C4-2B (cell line): ENCODE measurements at regions not wholly inside any gene's neighbourhood (a gene's known extent, or its start where the extent isn't known, plus 50 kb on each side); places are given as distances from the start of the nearest gene placed in this dataset.

Experiments used
- H3K27ac ChIP-seq: fragments of 450-650 bp; 2 replicates; pipeline ENCODE4 v1.5.1; 2017
- ZFX ChIP-seq: fragments of 450-650 bp; IDR thresholded peaks from 2 replicates; pipeline ENCODE4 v1.6.1; 2017
- TF ChIP-seq, protein P1 (sequence below): fragments of 450-650 bp; conservative IDR thresholded peaks from 2 replicates; pipeline ENCODE4 v1.5.1; 2017; ENCODE audit warnings: mild to moderate bottlenecking

DNA sequence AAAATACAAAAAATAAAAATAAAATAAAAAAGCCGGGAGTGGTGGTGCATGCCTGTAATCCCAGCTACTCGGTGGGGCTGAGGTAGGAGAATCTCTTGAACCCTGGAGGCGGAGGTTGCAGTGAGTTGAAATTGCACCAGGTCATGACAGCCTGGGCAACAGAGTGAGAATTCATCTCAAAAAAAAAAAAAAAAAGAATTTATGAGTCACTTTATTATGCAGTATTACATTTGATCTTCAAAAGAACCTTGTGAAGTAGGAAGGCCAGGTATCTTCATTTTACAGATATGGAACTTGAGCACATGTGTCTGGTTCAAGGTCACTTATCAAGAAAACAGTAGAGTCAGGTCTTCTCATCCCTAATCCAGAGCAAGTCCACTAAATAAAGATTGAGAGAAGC lies 459.4 kb upstream of the HNRNPA3 start:
- TF ChIP-seq, protein P1, sequence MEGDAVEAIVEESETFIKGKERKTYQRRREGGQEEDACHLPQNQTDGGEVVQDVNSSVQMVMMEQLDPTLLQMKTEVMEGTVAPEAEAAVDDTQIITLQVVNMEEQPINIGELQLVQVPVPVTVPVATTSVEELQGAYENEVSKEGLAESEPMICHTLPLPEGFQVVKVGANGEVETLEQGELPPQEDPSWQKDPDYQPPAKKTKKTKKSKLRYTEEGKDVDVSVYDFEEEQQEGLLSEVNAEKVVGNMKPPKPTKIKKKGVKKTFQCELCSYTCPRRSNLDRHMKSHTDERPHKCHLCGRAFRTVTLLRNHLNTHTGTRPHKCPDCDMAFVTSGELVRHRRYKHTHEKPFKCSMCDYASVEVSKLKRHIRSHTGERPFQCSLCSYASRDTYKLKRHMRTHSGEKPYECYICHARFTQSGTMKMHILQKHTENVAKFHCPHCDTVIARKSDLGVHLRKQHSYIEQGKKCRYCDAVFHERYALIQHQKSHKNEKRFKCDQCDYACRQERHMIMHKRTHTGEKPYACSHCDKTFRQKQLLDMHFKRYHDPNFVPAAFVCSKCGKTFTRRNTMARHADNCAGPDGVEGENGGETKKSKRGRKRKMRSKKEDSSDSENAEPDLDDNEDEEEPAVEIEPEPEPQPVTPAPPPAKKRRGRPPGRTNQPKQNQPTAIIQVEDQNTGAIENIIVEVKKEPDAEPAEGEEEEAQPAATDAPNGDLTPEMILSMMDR = no peak
- no peak for TF ChIP-seq ZFX
- H3K27ac ChIP-seq = no peak overlapping the region

DNA sequence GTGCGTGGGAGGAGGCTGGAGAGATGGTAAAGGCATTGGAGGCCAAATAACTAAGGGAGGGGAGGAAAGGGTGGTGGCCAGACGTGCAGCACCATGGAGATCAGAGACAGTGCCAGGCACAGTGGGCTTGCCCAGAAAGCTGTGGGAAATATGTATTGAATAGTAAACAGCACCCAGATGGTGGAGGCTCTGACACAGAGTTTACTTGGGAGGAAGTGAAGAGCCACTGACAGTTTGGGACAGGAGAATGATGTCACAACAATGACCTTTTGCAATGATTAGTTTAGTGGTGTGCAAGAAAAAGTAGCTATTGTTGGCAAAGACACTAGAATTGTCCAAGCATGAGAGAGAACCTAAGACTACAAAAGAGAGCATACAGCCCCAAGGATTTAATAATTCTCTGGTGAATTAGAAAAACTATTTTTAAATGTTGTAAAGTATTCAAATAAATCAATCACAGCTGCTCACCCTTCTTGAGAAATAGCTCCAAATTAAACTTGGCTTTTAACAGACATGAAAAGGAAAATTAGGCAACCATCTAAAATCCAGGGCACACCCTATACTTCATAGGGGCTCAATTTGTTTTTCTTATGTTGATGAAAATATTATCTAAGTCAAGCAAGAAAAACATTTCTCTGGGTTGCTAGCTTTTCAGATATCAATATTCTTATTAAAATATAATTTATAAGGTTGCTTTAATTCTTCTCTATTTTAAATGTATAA lies 458.7 kb upstream of the HNRNPA3 start:
- no peak overlapping the region for H3K27ac ChIP-seq
- TF ChIP-seq, protein P1 = no peak

DNA sequence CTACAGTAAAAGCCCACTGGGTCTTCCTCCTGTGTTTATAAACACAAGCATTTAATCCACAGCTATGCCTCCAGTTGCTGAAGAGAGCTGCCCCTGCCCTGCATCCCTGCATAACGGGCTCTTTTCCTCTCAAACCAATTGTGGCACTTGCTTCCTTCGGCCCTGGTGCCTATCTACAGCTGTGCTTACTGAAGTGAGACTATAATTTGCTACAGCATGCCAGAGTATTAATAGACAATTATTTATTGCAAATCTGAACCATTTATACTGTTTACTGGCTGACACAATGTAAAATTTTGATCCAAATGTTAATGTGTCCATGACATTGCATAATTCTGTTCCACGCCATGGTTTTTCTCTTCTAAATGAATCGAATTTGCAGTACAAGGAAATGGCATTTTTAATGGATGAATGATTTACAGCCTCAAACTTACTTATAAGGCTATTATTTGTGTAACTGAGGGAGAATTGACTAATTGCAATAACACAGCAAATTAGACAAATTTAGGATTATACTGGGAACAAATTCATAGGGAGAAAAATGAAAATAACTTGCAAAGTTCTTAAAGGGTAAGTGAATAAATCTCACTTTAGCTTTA lies 457.0 kb upstream of the HNRNPA3 start:
- H3K27ac ChIP-seq = no peak overlapping the region
- TF ChIP-seq, protein P1 = no peak
- TF ChIP-seq ZFX = no peak

DNA sequence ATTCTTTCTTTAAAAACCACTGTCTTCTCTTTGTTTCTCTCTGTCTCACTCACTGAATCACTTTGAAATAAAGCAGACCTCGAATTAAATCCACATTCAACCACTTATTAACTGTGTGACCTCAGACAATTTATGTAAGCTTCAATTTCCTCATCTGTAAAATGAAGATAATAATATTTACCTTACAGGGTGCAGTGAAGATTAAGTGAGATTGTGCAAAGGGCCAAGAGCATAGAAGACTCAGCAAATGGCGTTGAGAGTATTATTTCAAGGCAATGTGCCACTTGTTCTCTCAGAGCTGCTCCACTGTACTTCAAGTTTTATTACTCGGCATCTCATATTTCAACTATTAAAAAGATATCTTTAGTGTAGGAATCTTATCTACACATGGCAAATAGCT lies 454.2 kb upstream of the HNRNPA3 start:
- no peak for TF ChIP-seq ZFX
- TF ChIP-seq, protein P1 = no peak
- H3K27ac ChIP-seq = no peak overlapping the region

DNA sequence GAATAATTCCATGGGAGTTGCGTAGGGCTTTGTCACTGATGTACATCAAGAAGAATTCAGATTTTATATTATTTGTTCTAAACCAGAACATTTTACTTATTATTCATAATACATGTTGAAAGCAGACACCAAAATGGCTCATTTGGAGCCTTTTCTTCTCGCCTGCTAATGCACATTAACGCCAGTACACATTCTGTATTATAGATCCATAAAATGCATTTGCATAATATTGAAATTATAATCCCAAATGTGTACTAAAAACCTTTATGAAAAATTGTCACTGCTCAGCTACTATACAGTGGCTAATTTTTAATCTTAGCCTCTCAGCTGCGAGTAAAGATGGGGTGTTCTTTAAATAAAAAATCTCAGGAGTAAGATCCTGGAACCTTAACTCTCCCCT lies 452.2 kb upstream of the HNRNPA3 start:
- TF ChIP-seq ZFX = no peak
- TF ChIP-seq, protein P1 = no peak
- no peak overlapping the region for H3K27ac ChIP-seq

DNA sequence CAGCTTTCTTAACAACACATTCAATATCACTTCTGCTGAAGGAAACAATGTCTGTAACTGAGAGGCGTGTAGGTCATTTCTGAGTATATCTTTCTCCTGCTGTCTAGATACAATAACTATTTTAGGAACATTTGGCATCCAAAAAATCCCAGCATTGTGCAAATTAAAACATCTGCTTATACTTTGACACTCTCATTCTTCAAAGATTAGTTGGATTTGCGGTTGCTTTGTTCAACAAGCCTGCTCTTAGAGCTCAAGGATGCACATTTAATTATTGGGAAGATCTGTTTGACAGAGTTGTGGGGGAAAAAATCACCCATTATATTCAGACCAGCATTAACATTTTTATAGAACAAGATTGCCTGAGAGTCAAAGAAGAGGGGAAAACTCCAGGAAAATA lies 449.5 kb upstream of the HNRNPA3 start:
- no peak for TF ChIP-seq ZFX
- TF ChIP-seq, protein P1 = no peak
- no peak overlapping the region for H3K27ac ChIP-seq

DNA sequence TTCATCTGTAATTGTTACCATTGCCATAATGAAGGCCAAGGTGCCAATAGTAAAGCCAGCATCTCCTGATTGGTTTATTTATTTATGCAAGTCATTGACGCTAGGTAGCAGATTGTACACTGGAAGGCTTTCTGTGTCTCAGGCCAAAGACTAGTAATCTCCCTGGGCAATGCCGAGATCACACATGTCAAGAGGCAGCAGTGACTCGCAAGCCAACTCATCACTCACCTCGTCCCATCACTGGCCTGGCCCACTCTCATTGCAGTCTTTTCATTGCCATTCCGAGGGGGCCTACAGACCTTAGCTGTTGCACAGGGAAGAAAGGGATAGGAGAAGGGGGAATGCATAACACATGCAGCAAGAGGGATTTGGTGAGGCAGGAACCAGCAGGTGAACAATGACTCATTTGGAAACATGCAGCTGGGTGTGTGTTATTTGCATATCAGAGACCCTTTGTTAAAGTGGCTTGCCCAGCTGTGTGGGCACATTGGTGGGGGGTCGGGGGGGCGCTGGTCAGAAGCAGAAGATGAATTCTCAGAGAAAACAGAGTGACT lies 448.7 kb upstream of the HNRNPA3 start:
- H3K27ac ChIP-seq = no peak overlapping the region
- TF ChIP-seq ZFX = no peak
- TF ChIP-seq, protein P1 = no peak
